Cardiac muscle cell (in vitro differentiated cells and primary cell): ENCODE measurements at regions not wholly inside any gene's neighbourhood (a gene's known extent, or its start where the extent isn't known, plus 50 kb on each side); places are given as distances from the start of the nearest gene placed in this dataset.

Experiments used
- DNase-seq, 2 donors: peaks; one replicate each; pipeline versions ENCODE4 v3.0.0 to v3.0.0-alpha.2; 2010 to 2017; ENCODE audit warnings: low read depth in 1 of 2, low spot score in 1 of 2
- H3K27ac ChIP-seq: fragments of 200-600 bp; sonication (generic); 2 replicates; pipeline ENCODE4 v1.5.1; 2016
- H3K27me3 ChIP-seq: fragments of 200-600 bp; sonication (generic); 2 replicates; pipeline ENCODE4 v1.6.0; 2016; ENCODE audit warnings: control low read depth
- H3K36me3 ChIP-seq: fragments of 200-600 bp; sonication (generic); 2 replicates; pipeline ENCODE4 v1.5.1; 2016; ENCODE audit warnings: control low read depth
- H3K4me1 ChIP-seq: fragments of 200-600 bp; sonication (generic); 2 replicates; pipeline ENCODE4 v1.8.1; 2017; ENCODE audit warnings: low read depth, mild to moderate bottlenecking, mixed run types
- H3K4me3 ChIP-seq: fragments of 200-600 bp; sonication (generic); 2 replicates; pipeline ENCODE4 v1.5.1; 2016; ENCODE audit warnings: mild to moderate bottlenecking
- H3K9me3 ChIP-seq: fragments of 200-600 bp; sonication (generic); 2 replicates; pipeline ENCODE4 v1.5.1; 2017; ENCODE audit warnings: low read depth, mild to moderate bottlenecking, control low read depth
- TF ChIP-seq, protein P1 (sequence below): IDR thresholded peaks from 2 replicates; pipeline ENCODE4 v1.5.1; 2012; ENCODE audit warnings: low read depth, mild to moderate bottlenecking, low read length

DNA sequence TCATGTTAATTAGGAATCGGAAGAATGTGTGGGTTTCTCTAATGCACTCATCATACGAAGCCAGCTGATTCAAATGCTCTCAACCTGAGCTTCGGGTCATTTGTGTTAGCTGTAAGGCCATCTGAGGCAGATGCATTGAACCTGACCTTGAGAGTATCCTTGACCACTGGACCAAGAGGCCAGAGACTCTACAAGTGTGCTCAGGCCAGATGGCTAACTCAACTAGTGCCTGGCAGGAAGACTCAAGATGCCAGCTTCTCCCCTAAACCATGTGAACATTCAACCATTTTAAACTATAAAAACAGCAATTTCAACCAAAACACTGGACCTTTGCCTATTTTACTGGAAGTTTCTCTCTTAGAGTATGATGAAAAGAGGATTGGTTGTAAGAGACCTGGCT lies 168.6 kb upstream of the CDH4 start:
- H3K4me1 ChIP-seq, result no peaks in the 10 kb centered on the region
- no peaks in the 10 kb centered on the region for H3K9me3 ChIP-seq
- TF ChIP-seq, protein P1, sequence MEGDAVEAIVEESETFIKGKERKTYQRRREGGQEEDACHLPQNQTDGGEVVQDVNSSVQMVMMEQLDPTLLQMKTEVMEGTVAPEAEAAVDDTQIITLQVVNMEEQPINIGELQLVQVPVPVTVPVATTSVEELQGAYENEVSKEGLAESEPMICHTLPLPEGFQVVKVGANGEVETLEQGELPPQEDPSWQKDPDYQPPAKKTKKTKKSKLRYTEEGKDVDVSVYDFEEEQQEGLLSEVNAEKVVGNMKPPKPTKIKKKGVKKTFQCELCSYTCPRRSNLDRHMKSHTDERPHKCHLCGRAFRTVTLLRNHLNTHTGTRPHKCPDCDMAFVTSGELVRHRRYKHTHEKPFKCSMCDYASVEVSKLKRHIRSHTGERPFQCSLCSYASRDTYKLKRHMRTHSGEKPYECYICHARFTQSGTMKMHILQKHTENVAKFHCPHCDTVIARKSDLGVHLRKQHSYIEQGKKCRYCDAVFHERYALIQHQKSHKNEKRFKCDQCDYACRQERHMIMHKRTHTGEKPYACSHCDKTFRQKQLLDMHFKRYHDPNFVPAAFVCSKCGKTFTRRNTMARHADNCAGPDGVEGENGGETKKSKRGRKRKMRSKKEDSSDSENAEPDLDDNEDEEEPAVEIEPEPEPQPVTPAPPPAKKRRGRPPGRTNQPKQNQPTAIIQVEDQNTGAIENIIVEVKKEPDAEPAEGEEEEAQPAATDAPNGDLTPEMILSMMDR, result no peak
- H3K27ac ChIP-seq, result no peak overlapping the region
- H3K36me3 ChIP-seq, result no peaks in the 10 kb centered on the region
- no peaks in the 10 kb centered on the region for H3K27me3 ChIP-seq
- DNase-seq, result no peak
- H3K4me3 ChIP-seq, result no peak overlapping the region

DNA sequence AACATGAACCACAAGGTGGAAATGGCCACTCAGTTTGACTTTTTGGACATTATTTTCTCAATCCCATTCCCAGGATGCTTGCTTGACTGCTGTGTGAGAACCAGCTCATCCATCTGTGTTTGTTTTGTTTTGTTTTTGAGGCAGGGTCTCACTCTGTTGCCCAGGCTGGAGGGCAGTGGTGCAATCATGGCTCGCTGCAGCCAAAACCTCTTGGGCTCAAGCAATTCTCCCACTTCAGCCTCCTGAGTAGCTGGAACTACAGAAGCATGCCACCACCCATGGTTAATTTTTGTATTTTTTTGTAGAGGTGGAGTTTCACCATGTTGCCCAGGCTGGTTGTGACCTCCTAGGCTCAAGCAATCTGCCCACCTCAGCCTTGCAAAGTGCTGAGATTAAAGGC lies 166.0 kb upstream of the CDH4 start:
- Histone ChIP-seq H3K27ac (no peak overlapping the region), H3K36me3 (no peaks in the 10 kb centered on the region), H3K4me1 (no peaks in the 10 kb centered on the region), H3K4me3 (no peak overlapping the region), H3K9me3 (no peaks in the 10 kb centered on the region), H3K27me3 (no peaks in the 10 kb centered on the region)
- no peak for DNase-seq
- TF ChIP-seq, protein P1, result no peak

DNA sequence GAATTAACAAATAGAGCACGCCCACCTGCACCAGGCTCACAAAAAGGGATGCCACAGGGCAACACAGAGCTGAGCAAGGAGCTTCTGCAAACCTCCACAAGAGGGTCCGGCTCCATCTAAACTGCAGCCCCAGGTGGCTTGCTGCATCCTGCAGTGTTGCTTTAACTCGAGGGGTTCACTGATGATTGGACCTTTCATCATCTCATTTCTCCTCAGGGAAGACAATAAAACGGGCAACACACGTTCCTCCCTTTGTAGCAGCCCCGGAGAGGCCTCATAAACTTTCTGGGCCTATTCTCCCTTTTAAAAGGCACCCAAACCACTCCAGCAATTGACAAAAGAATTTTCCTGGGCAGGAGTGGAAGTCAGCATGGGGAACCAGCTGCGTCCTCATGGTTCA lies 161.5 kb upstream of the CDH4 start:
- H3K36me3 ChIP-seq, result no peaks in the 10 kb centered on the region
- no peaks in the 10 kb centered on the region for H3K27me3 ChIP-seq
- H3K4me1 ChIP-seq, result no peaks in the 10 kb centered on the region
- H3K27ac ChIP-seq, result no peak overlapping the region
- DNase-seq, result no peak
- TF ChIP-seq, protein P1, result no peak
- no peak overlapping the region for H3K4me3 ChIP-seq
- no peaks in the 10 kb centered on the region for H3K9me3 ChIP-seq

DNA sequence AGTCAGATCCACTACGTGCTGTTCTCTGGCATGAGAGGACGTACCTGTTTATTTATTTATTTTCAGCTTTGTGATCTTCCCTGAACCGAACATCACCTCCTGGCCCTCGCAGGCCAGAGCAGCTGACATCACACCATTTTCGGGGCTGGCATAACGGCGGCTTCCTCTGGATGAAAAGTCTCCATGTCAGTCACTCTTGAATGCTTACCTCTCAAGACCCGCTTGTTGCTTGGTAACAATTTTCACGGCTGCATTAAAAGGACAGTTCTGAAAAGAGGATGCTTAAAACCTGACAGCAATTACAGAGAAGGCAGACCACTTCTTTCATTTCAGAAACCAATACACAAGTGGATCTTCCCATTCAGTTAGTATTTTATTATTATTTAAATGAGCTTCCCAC lies 159.8 kb upstream of the CDH4 start:
- H3K4me3 ChIP-seq, result no peak overlapping the region
- H3K27ac ChIP-seq, result no peak overlapping the region
- DNase-seq, result no peak
- no peaks in the 10 kb centered on the region for H3K27me3 ChIP-seq
- TF ChIP-seq, protein P1, result no peak
- H3K9me3 ChIP-seq, result no peaks in the 10 kb centered on the region
- no peaks in the 10 kb centered on the region for H3K36me3 ChIP-seq
- no peaks in the 10 kb centered on the region for H3K4me1 ChIP-seq

DNA sequence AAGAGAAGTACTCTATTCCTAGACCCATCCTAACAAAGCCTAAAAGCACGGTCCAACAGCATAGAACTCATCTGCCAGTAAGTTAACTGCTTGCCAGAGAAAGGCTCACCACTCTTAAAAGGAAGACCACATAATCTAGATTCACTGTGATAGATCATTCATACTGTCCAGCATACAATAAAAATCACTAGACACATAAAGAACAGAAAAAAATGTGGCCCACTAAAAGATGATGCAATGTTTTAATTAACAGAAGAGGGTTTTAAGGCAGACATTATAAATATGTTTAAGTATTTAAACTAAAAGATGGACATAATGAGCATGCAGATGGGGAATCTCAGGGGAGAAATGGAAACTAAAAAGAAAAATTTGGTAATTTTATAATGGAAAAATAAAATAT lies 157.5 kb upstream of the CDH4 start:
- Histone ChIP-seq H3K9me3 (no peaks in the 10 kb centered on the region), H3K36me3 (no peaks in the 10 kb centered on the region), H3K4me3 (no peak overlapping the region), H3K27me3 (no peaks in the 10 kb centered on the region), H3K27ac (no peak overlapping the region), H3K4me1 (no peaks in the 10 kb centered on the region)
- TF ChIP-seq, protein P1, result no peak
- no peak for DNase-seq

DNA sequence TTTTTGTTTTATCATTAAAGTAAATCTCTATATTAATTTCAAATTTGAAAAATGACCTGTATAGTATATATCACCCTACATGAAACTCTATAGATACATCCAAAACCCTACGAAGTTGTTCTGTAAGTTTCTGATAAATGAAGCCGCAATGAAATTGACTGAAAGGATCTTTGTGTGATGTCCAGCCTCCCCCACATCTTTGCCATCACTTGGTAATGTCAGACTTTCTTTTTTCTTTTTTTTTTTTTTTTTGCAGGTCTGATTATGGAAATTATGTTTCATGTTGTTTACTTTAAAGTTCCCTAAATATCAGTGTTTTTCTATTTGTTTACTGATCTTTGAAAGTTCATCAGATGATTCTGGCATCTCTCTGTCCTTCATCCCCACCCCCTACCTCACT lies 155.6 kb upstream of the CDH4 start:
- no peak overlapping the region for H3K4me3 ChIP-seq
- TF ChIP-seq, protein P1, result no peak
- H3K36me3 ChIP-seq, result no peaks in the 10 kb centered on the region
- H3K27me3 ChIP-seq, result no peaks in the 10 kb centered on the region
- H3K27ac ChIP-seq, result no peak overlapping the region
- no peak for DNase-seq
- no peaks in the 10 kb centered on the region for H3K9me3 ChIP-seq
- H3K4me1 ChIP-seq, result no peaks in the 10 kb centered on the region
